Endothelial cell (in vitro differentiated cells): ENCODE measurements at regions not wholly inside any gene's neighbourhood (a gene's known extent, or its start where the extent isn't known, plus 50 kb on each side); places are given as distances from the start of the nearest gene placed in this dataset.

ENCODE experiments used
- DNase-seq: peaks from one replicate; pipeline ENCODE4 v3.0.0; 2021; ENCODE audit warnings: low spot score
- H3K27ac Mint-ChIP-seq: one replicate; pipeline ENCODE4 v1.8.0; 2021; ENCODE audit warnings: mixed read lengths, inconsistent platforms; ENCODE audit not compliant: unreplicated experiment
- H3K27me3 Mint-ChIP-seq: one replicate; pipeline ENCODE4 v1.8.0; 2021; ENCODE audit warnings: mild to moderate bottlenecking, moderate library complexity, mixed read lengths, inconsistent platforms; ENCODE audit not compliant: unreplicated experiment
- H3K36me3 Mint-ChIP-seq: one replicate; pipeline ENCODE4 v1.8.0; 2021; ENCODE audit warnings: mild to moderate bottlenecking, low read depth, mixed read lengths, inconsistent platforms; ENCODE audit not compliant: unreplicated experiment
- H3K4me1 Mint-ChIP-seq: one replicate; pipeline ENCODE4 v1.8.0; 2021; ENCODE audit warnings: mild to moderate bottlenecking, mixed read lengths, inconsistent platforms; ENCODE audit not compliant: unreplicated experiment
- H3K4me3 Mint-ChIP-seq: one replicate; pipeline ENCODE4 v1.8.0; 2021; ENCODE audit warnings: mild to moderate bottlenecking, mixed read lengths, inconsistent platforms; ENCODE audit not compliant: unreplicated experiment
- H3K9me3 Mint-ChIP-seq: one replicate; pipeline ENCODE4 v1.8.0; 2021; ENCODE audit warnings: mixed read lengths, inconsistent platforms; ENCODE audit not compliant: unreplicated experiment
- TF ChIP-seq, protein P1 (sequence below): fragments of 200-600 bp; sonication (generic); IDR thresholded peaks from one replicate; pipeline ENCODE4 v1.5.0; 2021; ENCODE audit warnings: antibody characterized with exemption; ENCODE audit not compliant: unreplicated experiment

- no peak for DNase-seq
- Mint-ChIP-seq H3K4me1 (peaks cover 4% of the 10 kb centered on the region), H3K4me3 (no peak overlapping the region), H3K27ac (no peak overlapping the region), H3K27me3 (no peaks in the 10 kb centered on the region), H3K36me3 (no peaks in the 10 kb centered on the region), H3K9me3 (no peaks in the 10 kb centered on the region)
- TF ChIP-seq, protein P1, sequence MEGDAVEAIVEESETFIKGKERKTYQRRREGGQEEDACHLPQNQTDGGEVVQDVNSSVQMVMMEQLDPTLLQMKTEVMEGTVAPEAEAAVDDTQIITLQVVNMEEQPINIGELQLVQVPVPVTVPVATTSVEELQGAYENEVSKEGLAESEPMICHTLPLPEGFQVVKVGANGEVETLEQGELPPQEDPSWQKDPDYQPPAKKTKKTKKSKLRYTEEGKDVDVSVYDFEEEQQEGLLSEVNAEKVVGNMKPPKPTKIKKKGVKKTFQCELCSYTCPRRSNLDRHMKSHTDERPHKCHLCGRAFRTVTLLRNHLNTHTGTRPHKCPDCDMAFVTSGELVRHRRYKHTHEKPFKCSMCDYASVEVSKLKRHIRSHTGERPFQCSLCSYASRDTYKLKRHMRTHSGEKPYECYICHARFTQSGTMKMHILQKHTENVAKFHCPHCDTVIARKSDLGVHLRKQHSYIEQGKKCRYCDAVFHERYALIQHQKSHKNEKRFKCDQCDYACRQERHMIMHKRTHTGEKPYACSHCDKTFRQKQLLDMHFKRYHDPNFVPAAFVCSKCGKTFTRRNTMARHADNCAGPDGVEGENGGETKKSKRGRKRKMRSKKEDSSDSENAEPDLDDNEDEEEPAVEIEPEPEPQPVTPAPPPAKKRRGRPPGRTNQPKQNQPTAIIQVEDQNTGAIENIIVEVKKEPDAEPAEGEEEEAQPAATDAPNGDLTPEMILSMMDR = no peak
Measured at GRCh38 chr10:65735382-65735781, 1190.5 kb upstream of the LRRTM3 start.

DNA sequence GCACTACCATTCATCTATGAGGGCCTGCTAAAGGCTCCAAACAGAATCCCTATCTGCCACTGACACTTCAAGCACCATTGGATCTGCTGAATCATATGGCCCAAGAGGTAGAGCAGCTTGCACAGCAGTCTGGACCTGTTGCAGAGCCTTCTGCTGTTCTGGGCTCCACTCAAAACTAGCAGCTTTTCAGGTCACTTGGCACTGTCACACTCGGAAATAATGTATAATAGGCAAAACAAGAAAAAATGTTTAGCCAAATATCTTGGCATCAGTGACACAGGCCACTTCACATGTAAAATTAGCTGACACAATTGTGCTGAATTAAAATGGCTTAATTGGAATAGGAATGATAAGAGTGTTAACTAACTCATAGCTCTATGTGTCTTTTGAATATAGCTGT is 1182.9 kb upstream of the LRRTM3 start:
- TF ChIP-seq, protein P1 = no peak
- Mint-ChIP-seq H3K4me1 (no peaks in the 10 kb centered on the region), H3K27ac (no peak overlapping the region), H3K27me3 (no peaks in the 10 kb centered on the region), H3K36me3 (no peaks in the 10 kb centered on the region), H3K9me3 (no peaks in the 10 kb centered on the region), H3K4me3 (no peak overlapping the region)
- no peak for DNase-seq

DNA sequence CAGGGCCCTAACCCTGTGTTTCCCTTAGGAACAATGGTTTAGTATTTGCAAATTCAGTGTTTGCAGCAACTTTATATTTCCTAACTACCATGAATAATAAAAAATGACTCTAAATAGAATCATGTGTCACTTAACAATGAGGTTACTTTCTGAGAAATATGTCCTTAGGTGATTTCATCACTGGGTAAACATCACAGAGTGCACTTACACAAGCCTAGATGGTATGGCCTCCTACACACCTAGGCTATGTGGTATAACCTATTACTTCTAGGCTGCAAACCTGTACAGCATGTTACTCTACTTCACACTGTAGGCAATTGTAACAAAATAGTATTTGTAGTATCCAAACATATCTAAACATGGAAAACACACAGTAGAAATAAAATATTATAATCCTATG is 1174.6 kb upstream of the LRRTM3 start:
- no peak for DNase-seq
- Mint-ChIP-seq H3K27me3 (no peaks in the 10 kb centered on the region), H3K4me1 (no peaks in the 10 kb centered on the region), H3K27ac (no peak overlapping the region), H3K9me3 (no peaks in the 10 kb centered on the region), H3K36me3 (no peaks in the 10 kb centered on the region), H3K4me3 (no peak overlapping the region)
- TF ChIP-seq, protein P1 = no peak

DNA sequence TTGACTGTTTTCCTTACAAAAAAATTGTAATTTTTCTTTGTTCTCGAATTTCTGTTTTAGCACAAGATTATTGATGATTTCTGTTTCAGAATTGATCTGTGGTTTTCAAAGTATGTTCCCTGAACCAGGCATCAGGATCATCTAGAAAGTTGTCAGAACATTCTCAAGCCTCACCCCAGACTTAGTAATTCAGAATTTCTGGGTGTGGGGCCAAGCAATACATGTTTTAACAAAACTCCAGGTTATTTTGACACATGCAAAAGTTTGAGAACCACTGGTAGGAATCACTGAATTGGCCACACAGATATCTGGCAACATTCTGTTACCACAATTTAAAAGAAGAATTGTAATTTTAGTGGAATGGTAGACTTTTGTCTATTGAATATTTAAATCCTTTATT is 1173.9 kb upstream of the LRRTM3 start:
- H3K27me3 Mint-ChIP-seq = no peaks in the 10 kb centered on the region
- no peaks in the 10 kb centered on the region for H3K9me3 Mint-ChIP-seq
- no peaks in the 10 kb centered on the region for H3K36me3 Mint-ChIP-seq
- DNase-seq = no peak
- H3K27ac Mint-ChIP-seq = no peak overlapping the region
- no peak overlapping the region for H3K4me3 Mint-ChIP-seq
- TF ChIP-seq, protein P1 = no peak
- H3K4me1 Mint-ChIP-seq = no peaks in the 10 kb centered on the region

DNA sequence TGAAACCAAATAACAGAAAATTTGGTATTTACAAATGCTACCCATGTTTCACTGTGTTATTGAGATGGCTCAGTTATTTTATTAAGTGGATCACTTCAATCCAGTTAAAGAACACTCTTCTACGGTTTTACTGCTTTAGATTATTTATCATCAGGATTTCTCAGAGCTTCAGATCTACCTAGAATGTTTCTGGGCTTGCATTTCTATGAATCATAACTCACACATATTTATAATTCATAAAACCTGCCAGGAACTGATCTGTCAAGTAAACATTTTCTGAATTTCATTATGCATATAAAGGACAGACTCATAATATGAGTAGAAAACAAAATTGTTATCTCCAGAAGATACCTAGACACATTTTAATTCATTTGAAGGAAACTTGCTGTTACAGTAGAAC is 1172.3 kb upstream of the LRRTM3 start:
- peaks cover 6% of the 10 kb centered on the region for H3K4me1 Mint-ChIP-seq
- TF ChIP-seq, protein P1 = no peak

More for the DNA sequence above, 1172.3 kb upstream of the LRRTM3 start:
- Mint-ChIP-seq H3K9me3 (no peaks in the 10 kb centered on the region), H3K4me3 (no peak overlapping the region), H3K27ac (no peak overlapping the region), H3K27me3 (no peaks in the 10 kb centered on the region), H3K36me3 (no peaks in the 10 kb centered on the region)
- DNase-seq = no peak
